ENCODE measurements at regions not wholly inside any gene's neighbourhood (a gene's known extent, or its start where the extent isn't known, plus 50 kb on each side); places are given as distances from the start of the nearest gene placed in this dataset.
"Not testable (repeated sequence)": the region's sequence is repeated elsewhere in the genome, so short reads cannot be mapped to it uniquely, and the experiment has no call there.

GRCh38 chr11:115665175-115665821, 161.1 kb upstream of the CADM1 start:
- no peak for DNase-seq

- no peak for DNase-seq
Measured at GRCh38 chr11:115664313-115664712, 160.1 kb upstream of the CADM1 start.

- DNase-seq: no peak
Measured at GRCh38 chr11:115663790-115664189, 159.6 kb upstream of the CADM1 start.

DNA sequence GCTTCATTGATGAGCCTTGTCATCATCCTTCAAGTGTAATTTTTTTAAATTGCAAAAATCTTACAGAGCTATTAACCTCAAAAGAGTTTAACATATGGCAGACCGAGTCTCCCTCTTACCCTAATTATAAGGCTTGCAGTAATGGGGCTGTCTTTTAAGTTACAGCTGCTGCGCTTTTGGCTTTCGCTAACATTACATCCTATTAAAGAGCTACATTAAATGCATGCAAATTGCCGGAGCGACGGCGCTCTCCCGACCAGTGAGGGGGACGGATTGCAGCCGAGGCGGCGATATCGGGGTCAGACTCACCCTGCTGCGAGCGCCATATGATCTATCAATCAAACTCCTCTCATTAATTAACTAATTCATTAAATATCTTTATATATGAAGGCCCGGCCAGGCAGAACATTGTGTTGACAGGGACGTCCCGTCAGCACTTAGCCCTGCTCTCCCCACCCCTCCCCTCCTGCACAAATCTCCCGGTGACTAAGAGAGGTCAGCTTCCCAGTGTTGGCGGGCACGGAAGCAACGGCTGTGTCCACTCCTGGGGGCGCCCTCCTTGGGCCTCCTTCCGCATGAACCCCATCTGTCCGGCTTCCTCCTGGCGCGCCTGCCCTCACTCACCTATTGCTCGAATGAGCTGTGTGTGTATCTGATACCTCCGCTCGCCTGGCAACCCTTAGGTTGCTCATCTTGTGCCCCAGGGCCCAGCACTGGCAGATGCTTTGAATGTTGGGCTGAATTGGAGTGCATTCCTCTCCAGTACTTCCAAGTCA, 156.0 kb upstream of the CADM1 start:
- no peak for DNase-seq

DNA sequence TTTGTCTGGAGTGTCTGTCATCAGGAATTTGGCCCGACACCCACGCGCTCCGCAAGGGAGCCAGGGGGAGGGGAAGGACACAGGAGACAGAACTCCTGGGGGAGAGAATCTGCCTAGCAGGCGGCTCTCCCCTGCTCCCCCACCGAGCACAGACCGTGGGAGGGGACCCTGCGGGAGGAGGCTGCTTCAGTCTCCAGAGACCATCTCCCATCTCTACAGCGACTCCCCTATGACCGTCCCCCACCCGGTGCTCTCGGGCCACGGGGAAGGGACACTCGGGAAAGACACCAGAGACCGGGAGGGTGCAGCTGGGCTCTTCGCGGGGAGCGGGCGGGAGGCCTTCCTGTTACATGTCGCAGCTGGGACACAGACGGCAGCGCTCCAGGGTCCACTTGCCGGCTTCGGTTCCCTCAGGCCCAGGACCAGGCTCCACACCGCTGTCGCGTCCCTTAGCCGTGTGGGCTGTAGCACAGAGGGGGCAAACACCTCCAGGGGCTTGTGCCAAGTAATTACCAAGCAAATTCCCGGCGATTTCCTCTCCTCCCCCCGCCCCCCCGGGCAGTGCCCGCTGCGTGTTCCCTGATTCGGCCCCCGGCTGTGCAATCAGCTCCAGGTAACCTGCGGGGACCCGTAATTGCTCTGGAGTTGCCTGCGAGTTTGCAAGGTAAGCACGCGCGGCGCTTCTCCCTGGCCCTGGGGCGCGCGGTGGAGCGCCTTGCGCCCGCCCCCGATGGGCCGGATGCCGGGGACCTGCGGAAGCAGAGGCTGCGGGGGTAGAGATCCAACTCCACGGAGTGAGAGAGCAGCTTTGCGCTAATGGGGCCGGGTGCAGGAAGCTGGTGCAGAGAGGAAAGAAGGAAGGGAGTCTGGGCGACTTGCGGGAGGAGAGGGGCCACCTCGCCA, 155.1 kb upstream of the CADM1 start:
- no peak for DNase-seq

GRCh38 chr11:115657586-115657985, 153.4 kb upstream of the CADM1 start:
- no peak for DNase-seq

DNA sequence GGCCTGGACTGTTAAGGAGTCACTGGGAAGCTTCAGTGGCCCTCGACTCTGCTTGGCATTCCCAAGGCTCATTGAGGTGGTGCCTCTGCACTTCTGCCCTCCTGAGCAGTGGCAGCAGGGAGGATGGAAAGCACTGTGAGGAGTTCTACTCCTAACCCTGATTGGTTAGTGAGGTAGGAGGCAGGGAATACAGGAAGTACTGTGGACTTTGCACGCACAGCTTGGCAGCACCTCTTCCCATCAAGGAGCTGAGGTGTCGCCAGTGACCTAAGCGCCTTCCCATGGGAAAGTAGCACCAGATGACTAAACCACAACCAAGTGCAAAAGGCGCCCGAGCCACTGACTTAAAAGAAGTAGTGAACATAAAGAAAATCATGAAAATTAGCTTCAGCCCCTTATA, 152.5 kb upstream of the CADM1 start:
- DNase-seq: no peak

- no peak for DNase-seq
Measured at GRCh38 chr11:115656041-115656440, 151.8 kb upstream of the CADM1 start.

GRCh38 chr11:115654792-115655191, 150.6 kb upstream of the CADM1 start:
- no peak for DNase-seq

- DNase-seq: no peak
Measured at GRCh38 chr11:115653926-115654325, 149.7 kb upstream of the CADM1 start.

DNA sequence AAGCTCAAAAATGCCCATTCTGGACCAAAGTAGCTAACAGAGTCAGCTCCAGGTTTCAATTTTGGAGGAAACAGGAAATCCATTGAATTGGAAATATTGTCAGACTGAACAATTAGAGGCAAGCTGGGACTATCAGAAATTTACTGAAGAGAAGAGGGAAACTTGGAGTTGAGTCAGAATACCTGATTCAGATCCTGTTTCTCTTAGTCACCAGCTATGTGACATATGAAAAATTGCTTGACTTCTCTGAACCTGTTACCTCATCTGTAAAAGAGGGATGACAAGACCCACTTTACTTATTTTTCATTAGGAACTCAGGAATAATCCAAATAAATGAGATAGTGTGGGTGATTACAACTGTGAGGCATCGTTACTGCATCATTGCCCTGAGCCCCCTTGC, 148.9 kb upstream of the CADM1 start:
- DNase-seq: no peak

GRCh38 chr11:115652496-115652895, 148.3 kb upstream of the CADM1 start:
- DNase-seq: no peak

- no peak for DNase-seq
Measured at GRCh38 chr11:115652094-115652493, 147.9 kb upstream of the CADM1 start.

DNA sequence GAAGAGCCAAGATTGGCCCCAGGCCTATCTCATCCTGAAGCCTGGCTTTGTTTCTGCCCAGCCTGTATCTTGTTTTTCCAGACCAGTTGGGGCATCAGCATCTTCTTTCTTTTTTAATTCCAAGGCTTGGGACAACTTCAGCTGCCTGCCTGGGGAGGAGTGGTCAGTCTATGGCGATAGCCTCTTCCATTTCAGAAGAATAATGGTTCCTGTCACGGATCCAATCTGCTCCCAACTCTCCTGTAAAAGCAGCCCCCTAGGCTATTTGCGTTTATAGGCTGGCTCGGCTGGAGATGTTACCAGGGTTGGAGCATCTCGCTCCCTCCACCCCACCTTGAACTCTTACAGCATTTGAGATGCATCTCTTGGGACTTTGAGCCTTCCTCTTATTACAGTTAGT, 145.2 kb upstream of the CADM1 start:
- DNase-seq: no peak

DNA sequence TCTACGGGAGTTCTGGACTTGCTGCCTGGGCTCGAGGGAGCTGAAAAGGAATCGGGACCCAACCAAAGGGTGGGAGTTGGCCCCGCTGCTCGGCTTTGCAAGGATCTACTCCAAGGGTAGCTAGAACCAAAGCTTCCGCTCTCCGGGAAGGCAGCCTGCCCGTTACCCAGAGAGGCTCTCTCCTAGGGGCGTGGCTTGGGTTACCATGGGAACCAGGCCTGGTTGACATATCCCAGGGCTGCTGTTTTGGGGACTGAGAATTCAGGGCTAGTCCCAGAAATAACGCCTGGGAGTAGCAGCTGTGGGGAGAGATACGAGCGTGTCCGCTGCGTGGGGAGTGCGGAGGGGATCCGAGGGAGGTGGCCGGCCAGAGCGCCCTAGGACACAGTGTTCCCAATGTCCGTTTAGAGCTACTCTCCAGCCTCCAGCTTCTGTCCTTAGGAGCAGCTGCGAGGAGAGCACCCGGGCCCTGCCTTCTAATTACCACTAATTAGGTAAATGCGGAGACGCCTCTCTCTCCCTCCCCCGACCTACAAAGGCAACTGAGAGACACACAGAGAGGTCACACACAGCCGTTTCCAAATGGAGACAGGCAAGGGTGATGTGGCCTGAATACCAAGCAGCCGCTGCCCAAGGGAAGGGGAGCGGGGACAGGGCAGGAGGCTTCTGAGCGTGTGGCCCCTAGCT, 141.6 kb upstream of the CADM1 start:
- no peak for DNase-seq

DNA sequence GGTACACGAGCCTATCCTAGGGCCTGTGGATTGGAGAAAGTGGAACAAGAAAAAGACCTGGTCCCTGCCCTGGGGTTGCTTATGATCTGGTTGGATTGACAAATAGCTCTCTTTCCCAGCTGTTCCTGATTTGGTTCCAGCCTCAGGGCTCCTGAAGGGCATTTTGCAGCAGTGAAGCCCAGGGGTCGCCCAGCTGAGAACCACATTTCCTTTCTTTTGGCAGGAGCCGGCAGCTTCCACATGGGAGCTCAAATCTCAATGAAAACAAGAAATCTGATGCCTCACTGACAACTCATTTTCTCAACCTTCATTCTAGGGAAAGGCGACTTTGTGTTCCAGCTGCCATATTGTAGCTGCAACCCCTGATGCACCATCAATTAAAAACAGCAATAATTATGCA, 140.6 kb upstream of the CADM1 start:
- DNase-seq: no peak

- no peak for DNase-seq
Measured at GRCh38 chr11:115643549-115644270, 139.5 kb upstream of the CADM1 start.

DNA sequence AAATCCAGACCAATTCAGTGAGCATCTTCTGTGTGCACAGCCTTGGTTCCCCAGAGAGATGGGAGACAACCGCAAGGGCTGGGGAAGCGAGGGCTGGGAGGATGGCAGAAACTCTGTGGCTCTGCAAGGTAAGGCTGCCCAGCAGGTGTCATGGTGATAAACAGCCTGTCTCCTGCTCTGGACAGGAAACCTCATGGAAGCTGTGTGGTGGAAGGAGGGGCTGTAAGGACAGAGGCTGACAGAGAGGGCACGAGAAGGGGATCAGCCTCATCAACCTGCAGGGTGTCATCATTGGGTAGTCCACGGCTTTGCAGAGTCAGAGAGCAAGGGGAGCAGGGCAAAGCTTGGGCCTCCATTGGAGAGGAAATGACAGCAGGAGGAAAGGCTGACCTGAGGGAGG, 138.4 kb upstream of the CADM1 start:
- no peak for DNase-seq

GRCh38 chr11:115637599-115638241, 133.5 kb upstream of the CADM1 start:
- DNase-seq: no peak

DNA sequence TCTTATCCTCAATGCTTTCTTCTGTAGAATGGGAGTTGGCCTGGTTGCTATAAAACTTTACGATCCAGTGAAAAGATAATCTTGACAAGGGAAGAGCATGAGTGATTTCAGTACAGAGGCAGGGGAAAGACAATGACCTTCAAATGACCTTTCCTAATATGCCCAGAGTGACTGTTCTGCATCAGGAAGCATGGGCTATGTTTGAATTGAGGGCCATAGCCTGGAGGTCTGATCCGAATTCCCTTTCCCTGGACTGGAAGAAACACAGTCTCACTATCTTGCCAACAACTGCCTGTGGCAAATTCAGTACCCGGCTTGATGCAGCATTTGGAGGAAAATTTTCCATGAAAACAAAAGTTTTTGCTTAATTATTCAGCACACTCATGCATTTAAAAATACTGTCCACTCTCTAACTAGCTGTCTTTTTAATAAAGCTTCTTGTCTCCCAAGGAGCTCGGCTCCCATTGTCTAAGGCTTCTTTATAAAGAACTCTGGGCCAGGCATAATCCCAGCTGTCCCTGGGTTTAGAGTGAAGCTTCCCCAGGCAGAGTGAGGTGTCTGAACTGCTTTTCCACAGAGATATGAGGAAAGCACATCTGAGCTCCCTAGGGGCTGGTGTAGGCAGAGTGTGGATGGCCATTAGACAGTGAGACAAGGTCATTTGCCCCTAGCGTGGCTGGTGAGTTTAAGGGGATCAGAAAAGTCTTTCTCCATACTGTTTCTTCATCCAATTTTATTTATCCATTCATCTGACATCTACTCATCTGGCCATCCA, 132.7 kb upstream of the CADM1 start:
- DNase-seq: no peak

DNA sequence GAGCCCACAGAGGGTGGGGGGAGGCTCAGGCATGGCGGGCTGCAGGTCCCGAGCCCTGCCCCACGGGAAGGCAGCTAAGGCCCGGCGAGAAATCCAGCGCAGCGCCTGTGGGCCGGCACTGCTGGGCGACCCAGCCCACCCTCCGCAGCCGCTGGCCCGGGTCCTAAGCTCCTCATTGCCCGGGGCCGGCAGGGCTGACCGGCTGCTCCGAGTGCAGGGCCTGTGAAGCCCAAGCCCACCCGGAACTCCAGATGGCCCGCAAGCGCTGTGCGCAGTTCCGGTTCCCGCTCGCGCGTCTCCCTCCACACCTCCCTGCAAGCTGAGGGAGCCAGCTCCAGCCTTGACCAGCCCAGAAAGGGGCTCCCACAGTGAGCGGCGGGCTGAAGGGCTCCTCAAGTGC, 129.8 kb upstream of the CADM1 start:
- DNase-seq: not testable (repeated sequence)
